OCI-LY7 (cell line): ENCODE measurements at regions not wholly inside any gene's neighbourhood (a gene's known extent, or its start where the extent isn't known, plus 50 kb on each side); places are given as distances from the start of the nearest gene placed in this dataset.

Experiments
- EZH2phosphoT487 ChIP-seq: fragments of 200-600 bp; sonication (generic); IDR thresholded peaks from 2 replicates; pipeline ENCODE4 v1.6.1; 2018; ENCODE audit warnings: low read depth, borderline replicate concordance, mild to moderate bottlenecking, mixed run types, antibody characterized with exemption, low read length, moderate library complexity, mixed read lengths
- TF ChIP-seq, protein P1 (sequence below): fragments of 200-600 bp; sonication (generic); conservative IDR thresholded peaks from 2 replicates; pipeline ENCODE4 v1.5.1; 2014; ENCODE audit warnings: mild to moderate bottlenecking, antibody characterized with exemption, low read length, moderate library complexity, mixed read lengths

DNA sequence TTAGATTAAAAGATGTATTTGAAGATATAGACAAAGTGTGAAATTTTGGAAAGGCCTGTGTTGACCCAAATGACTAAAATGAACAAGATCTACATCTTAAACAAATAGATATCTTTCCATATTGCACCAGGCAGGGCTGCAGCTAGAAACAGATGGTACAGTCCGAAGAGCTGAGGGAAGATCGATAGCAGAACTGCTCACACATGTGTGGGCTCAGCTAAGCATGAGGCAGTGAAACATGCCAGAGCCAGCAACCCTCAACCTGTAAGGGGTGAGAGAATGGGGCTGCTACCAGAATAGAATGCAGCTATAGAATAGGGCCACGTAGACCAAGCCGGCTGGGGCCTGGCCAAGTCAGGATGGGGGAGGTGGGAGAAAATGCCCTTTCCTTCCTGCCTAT is 87.8 kb downstream of the SLC5A7 start:
- TF ChIP-seq, protein P1, sequence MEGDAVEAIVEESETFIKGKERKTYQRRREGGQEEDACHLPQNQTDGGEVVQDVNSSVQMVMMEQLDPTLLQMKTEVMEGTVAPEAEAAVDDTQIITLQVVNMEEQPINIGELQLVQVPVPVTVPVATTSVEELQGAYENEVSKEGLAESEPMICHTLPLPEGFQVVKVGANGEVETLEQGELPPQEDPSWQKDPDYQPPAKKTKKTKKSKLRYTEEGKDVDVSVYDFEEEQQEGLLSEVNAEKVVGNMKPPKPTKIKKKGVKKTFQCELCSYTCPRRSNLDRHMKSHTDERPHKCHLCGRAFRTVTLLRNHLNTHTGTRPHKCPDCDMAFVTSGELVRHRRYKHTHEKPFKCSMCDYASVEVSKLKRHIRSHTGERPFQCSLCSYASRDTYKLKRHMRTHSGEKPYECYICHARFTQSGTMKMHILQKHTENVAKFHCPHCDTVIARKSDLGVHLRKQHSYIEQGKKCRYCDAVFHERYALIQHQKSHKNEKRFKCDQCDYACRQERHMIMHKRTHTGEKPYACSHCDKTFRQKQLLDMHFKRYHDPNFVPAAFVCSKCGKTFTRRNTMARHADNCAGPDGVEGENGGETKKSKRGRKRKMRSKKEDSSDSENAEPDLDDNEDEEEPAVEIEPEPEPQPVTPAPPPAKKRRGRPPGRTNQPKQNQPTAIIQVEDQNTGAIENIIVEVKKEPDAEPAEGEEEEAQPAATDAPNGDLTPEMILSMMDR: no peak
- no peak for TF ChIP-seq EZH2phosphoT487
